DOHH2 (cell line): ENCODE measurements at regions not wholly inside any gene's neighbourhood (a gene's known extent, or its start where the extent isn't known, plus 50 kb on each side); places are given as distances from the start of the nearest gene placed in this dataset.

Experiments
- CTCF ChIP-seq: fragments of 200-600 bp; sonication (generic); IDR thresholded peaks from one replicate; pipeline ENCODE4 v1.5.1; 2014; ENCODE audit warnings: antibody characterized with exemption, mild to moderate bottlenecking, low read depth, low read length; ENCODE audit not compliant: poor library complexity, severe bottlenecking
- EZH2phosphoT487 ChIP-seq: fragments of 200-600 bp; sonication (generic); IDR thresholded peaks from 2 replicates; pipeline ENCODE4 v1.6.1; 2017; ENCODE audit warnings: borderline replicate concordance, mild to moderate bottlenecking, antibody characterized with exemption, low read length, moderate library complexity, mixed read lengths

- no peak for TF ChIP-seq CTCF
- TF ChIP-seq EZH2phosphoT487: no peak
Measured at GRCh38 chr6:150725795-150726194, 126.1 kb downstream of the PLEKHG1 start.
